GM23338 (cell line): ENCODE measurements at regions not wholly inside any gene's neighbourhood (a gene's known extent, or its start where the extent isn't known, plus 50 kb on each side); places are given as distances from the start of the nearest gene placed in this dataset.

Experiments
- ATAC-seq: fragments of 200-7000 bp; cut with Tn5 transposase; 3 replicates; pipeline ENCODE4 v1.9.1; 2020
- DNase-seq: peaks from one replicate; pipeline ENCODE4 v3.0.0-alpha.2; 2015; ENCODE audit warnings: low spot score
- H2AFZ ChIP-seq: fragments of 200-600 bp; sonication (generic); 2 replicates; pipeline ENCODE4 v1.8.0; 2016; ENCODE audit warnings: antibody characterized with exemption, mild to moderate bottlenecking, moderate library complexity
- H3F3A ChIP-seq: fragments of 200-600 bp; sonication (generic); replicated peaks from 2 replicates; pipeline ENCODE4 v1.8.0; 2017; ENCODE audit warnings: antibody characterized with exemption, mixed run types, low read depth
- H3K27ac ChIP-seq: fragments of 200-600 bp; sonication (generic); 2 replicates; pipeline ENCODE4 v1.6.1; 2016; ENCODE audit warnings: low read depth
- H3K27me3 ChIP-seq: fragments of 200-600 bp; sonication (generic); 2 replicates; pipeline ENCODE4 v1.8.0; 2016; ENCODE audit warnings: mild to moderate bottlenecking, mixed run types, moderate library complexity; ENCODE audit not compliant: insufficient read depth
- H3K36me3 ChIP-seq: fragments of 200-600 bp; sonication (generic); 2 replicates; pipeline ENCODE4 v1.8.0; 2016; ENCODE audit warnings: mild to moderate bottlenecking; ENCODE audit not compliant: insufficient read depth
- H3K4me1 ChIP-seq: fragments of 200-600 bp; sonication (generic); 2 replicates; pipeline ENCODE4 v1.8.0; 2016; ENCODE audit warnings: mild to moderate bottlenecking, moderate library complexity; ENCODE audit not compliant: insufficient read depth
- H3K4me2 ChIP-seq: fragments of 200-600 bp; sonication (generic); 2 replicates; pipeline ENCODE4 v1.7.1; 2017; ENCODE audit warnings: mixed run types
- H3K4me3 ChIP-seq: fragments of 200-600 bp; sonication (generic); 2 replicates; pipeline ENCODE4 v1.6.1; 2016; ENCODE audit warnings: mixed run types
- H3K79me2 ChIP-seq: fragments of 200-600 bp; sonication (generic); replicated peaks from 2 replicates; pipeline ENCODE4 v1.8.0; 2017; ENCODE audit warnings: mild to moderate bottlenecking; ENCODE audit not compliant: insufficient read depth
- H3K9me2 ChIP-seq: fragments of 200-600 bp; sonication (generic); 2 replicates; pipeline ENCODE4 v1.8.0; 2017; ENCODE audit not compliant: insufficient read depth
- H4K20me1 ChIP-seq: fragments of 200-600 bp; sonication (generic); replicated peaks from 2 replicates; pipeline ENCODE4 v1.8.0; 2017; ENCODE audit warnings: mild to moderate bottlenecking; ENCODE audit not compliant: insufficient read depth
- H3K27ac Mint-ChIP-seq: 2 replicates; pipeline ENCODE4 v1.8.0; 2020; ENCODE audit warnings: inconsistent platforms, mild to moderate bottlenecking, moderate library complexity, mixed read lengths
- H3K27me3 Mint-ChIP-seq: 3 replicates; pipeline ENCODE4 v1.8.0; 2022; ENCODE audit warnings: low read depth, mild to moderate bottlenecking, moderate library complexity, mixed read lengths, inconsistent platforms; ENCODE audit not compliant: insufficient read depth, poor library complexity
- H3K36me3 Mint-ChIP-seq: 3 replicates; pipeline ENCODE4 v1.8.0; 2021; ENCODE audit warnings: low read depth, mild to moderate bottlenecking, inconsistent platforms, moderate library complexity, mixed read lengths
- H3K4me1 Mint-ChIP-seq: 3 replicates; pipeline ENCODE4 v1.8.0; 2020; ENCODE audit warnings: mild to moderate bottlenecking, inconsistent platforms, mixed read lengths
- H3K4me3 Mint-ChIP-seq: 3 replicates; pipeline ENCODE4 v1.8.0; 2021; ENCODE audit warnings: moderate library complexity, mild to moderate bottlenecking, inconsistent platforms, mixed read lengths
- H3K9me3 Mint-ChIP-seq: 3 replicates; pipeline ENCODE4 v1.8.0; 2020; ENCODE audit warnings: moderate library complexity, mild to moderate bottlenecking, inconsistent platforms, mixed read lengths
- EZH2 ChIP-seq: fragments of 200-600 bp; sonication (generic); IDR thresholded peaks from one replicate; pipeline ENCODE4 v1.8.0; 2017; ENCODE audit warnings: antibody characterized with exemption, mild to moderate bottlenecking, low read depth; ENCODE audit not compliant: unreplicated experiment
- EZH2phosphoT487 ChIP-seq: fragments of 200-600 bp; sonication (generic); IDR thresholded peaks from one replicate; pipeline ENCODE4 v1.8.1; 2018; ENCODE audit warnings: antibody characterized with exemption; ENCODE audit not compliant: unreplicated experiment
- JUNB ChIP-seq: IDR thresholded peaks from one replicate; pipeline ENCODE4 v1.6.1; 2016; ENCODE audit warnings: antibody characterized with exemption; ENCODE audit not compliant: unreplicated experiment
- NANOG ChIP-seq: IDR thresholded peaks from 2 replicates; pipeline ENCODE4 v1.6.1; 2016; ENCODE audit warnings: antibody characterized with exemption, borderline replicate concordance
- POLR2AphosphoS5 ChIP-seq: IDR thresholded peaks from 2 replicates; pipeline ENCODE4 v1.6.1; 2016; ENCODE audit warnings: antibody characterized with exemption, low read depth
- STAT1 ChIP-seq: IDR thresholded peaks from one replicate; pipeline ENCODE4 v1.6.1; 2016; ENCODE audit warnings: antibody characterized with exemption; ENCODE audit not compliant: unreplicated experiment
- ZNF114 ChIP-seq: fragments of 250-450 bp; sonication (Bioruptor Pico); IDR thresholded peaks from 2 replicates; pipeline ENCODE4 v1.5.0; 2020; ENCODE audit warnings: mild to moderate bottlenecking, moderate library complexity
- ZNF331 ChIP-seq: fragments of 250-450 bp; sonication (Bioruptor Pico); IDR thresholded peaks from 2 replicates; pipeline ENCODE4 v1.5.0; 2020; ENCODE audit warnings: low read depth, mild to moderate bottlenecking, moderate library complexity
- TF ChIP-seq, protein P1 (sequence below): fragments of 250-450 bp; sonication (Bioruptor Pico); IDR thresholded peaks from 2 replicates; pipeline ENCODE4 v1.5.0; 2020; ENCODE audit warnings: mild to moderate bottlenecking, moderate library complexity
- TF ChIP-seq, protein P2 (sequence below): IDR thresholded peaks from 2 replicates; pipeline ENCODE4 v1.6.1; 2016; ENCODE audit warnings: antibody characterized with exemption
- TF ChIP-seq, protein P3 (sequence below), 2 experiments: fragments of 200-600 bp in 1 of 2; sonication (generic) in 1 of 2; conservative IDR thresholded peaks; 2 replicates each; pipeline versions ENCODE4 v1.5.1 to v1.6.1; 2016 to 2017; ENCODE audit warnings: antibody characterized with exemption in 2 of 2, low read depth in 2 of 2, mild to moderate bottlenecking in 2 of 2, moderate library complexity in 1 of 2

DNA sequence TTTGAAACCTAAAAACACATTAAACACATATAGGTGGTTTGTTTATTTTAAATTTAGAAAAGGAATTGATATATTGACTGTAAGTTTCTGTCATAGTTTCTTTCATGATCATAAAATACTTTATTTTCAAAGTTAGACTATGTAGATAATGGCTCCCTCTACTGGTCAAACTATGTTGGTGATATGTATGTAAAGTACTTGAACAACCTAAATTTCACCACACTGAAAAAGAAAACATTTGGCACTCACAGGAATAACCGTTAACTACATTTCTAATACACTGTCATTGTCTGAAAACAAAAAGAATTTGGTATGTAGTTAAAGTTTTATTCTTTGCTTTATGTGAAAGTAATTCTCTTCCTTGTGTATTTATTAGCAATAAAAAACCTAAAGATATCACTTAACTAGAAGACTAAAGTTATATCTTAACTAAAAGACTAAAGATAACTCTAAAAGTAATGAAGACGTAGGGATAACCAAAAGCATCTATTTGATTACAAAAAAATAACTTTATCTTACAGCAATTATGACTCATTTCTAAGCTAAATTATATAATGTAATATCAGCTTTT lies 427.5 kb downstream of the VGLL3 start (continued):
- TF ChIP-seq, protein P1, sequence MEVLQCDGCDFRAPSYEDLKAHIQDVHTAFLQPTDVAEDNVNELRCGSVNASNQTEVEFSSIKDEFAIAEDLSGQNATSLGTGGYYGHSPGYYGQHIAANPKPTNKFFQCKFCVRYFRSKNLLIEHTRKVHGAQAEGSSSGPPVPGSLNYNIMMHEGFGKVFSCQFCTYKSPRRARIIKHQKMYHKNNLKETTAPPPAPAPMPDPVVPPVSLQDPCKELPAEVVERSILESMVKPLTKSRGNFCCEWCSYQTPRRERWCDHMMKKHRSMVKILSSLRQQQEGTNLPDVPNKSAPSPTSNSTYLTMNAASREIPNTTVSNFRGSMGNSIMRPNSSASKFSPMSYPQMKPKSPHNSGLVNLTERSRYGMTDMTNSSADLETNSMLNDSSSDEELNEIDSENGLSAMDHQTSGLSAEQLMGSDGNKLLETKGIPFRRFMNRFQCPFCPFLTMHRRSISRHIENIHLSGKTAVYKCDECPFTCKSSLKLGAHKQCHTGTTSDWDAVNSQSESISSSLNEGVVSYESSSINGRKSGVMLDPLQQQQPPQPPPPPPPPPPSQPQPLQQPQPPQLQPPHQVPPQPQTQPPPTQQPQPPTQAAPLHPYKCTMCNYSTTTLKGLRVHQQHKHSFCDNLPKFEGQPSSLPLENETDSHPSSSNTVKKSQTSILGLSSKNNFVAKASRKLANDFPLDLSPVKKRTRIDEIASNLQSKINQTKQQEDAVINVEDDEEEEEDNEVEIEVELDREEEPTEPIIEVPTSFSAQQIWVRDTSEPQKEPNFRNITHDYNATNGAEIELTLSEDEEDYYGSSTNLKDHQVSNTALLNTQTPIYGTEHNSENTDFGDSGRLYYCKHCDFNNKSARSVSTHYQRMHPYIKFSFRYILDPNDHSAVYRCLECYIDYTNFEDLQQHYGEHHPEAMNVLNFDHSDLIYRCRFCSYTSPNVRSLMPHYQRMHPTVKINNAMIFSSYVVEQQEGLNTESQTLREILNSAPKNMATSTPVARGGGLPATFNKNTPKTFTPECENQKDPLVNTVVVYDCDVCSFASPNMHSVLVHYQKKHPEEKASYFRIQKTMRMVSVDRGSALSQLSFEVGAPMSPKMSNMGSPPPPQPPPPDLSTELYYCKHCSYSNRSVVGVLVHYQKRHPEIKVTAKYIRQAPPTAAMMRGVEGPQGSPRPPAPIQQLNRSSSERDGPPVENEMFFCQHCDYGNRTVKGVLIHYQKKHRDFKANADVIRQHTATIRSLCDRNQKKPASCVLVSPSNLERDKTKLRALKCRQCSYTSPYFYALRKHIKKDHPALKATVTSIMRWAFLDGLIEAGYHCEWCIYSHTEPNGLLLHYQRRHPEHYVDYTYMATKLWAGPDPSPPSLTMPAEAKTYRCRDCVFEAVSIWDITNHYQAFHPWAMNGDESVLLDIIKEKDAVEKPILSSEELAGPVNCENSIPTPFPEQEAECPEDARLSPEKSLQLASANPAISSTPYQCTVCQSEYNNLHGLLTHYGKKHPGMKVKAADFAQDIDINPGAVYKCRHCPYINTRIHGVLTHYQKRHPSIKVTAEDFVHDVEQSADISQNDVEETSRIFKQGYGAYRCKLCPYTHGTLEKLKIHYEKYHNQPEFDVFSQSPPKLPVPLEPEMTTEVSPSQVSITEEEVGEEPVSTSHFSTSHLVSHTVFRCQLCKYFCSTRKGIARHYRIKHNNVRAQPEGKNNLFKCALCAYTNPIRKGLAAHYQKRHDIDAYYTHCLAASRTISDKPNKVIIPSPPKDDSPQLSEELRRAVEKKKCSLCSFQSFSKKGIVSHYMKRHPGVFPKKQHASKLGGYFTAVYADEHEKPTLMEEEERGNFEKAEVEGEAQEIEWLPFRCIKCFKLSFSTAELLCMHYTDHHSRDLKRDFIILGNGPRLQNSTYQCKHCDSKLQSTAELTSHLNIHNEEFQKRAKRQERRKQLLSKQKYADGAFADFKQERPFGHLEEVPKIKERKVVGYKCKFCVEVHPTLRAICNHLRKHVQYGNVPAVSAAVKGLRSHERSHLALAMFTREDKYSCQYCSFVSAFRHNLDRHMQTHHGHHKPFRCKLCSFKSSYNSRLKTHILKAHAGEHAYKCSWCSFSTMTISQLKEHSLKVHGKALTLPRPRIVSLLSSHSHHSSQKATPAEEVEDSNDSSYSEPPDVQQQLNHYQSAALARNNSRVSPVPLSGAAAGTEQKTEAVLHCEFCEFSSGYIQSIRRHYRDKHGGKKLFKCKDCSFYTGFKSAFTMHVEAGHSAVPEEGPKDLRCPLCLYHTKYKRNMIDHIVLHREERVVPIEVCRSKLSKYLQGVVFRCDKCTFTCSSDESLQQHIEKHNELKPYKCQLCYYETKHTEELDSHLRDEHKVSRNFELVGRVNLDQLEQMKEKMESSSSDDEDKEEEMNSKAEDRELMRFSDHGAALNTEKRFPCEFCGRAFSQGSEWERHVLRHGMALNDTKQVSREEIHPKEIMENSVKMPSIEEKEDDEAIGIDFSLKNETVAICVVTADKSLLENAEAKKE (CRISPR knock-in tag): no peak

DNA sequence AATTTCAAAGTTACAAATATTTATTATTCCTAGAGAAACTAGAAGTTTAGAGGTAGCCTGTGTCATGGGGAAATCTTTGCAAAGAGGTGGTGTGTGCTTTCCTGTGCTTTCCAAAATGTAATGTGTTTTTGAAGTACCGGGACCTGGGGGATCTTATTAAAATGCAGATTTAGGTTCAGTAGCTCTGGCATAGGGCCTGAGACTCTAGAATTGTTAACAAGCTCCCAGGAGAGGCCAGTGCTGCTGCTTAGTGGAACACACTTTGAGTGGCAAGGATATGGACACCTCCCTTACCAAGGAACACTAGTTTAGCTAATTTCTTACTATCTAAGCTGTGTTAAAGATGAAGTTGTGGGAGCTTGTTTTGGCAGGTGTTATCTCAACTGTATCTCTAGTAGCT lies 428.9 kb downstream of the VGLL3 start:
- DNase-seq (peak; percentile 26), ATAC-seq (peak; percentile 87)
- H3K4me1 Mint-ChIP-seq: peaks cover 20% of the 10 kb centered on the region
- H3K27me3 ChIP-seq: no peaks in the 10 kb centered on the region
- no peaks in the 10 kb centered on the region for H3K36me3 ChIP-seq
- H3K27ac ChIP-seq: 0 out of 2 replicates have a peak overlapping the region, but pooled peaks have one; percentile 20
- H4K20me1 ChIP-seq: no peaks in the 10 kb centered on the region
- no peaks in the 10 kb centered on the region for H3K79me2 ChIP-seq
- 0 out of 3 replicates have a peak overlapping the region, but pooled peaks have one; percentile 4 for H3K4me3 Mint-ChIP-seq
- H3K4me2 ChIP-seq: peak overlapping the region; percentile 37; the same call in 1 of the 2 replicates
- no peaks in the 10 kb centered on the region; the same call in 2 of the 3 replicates for H3K9me3 Mint-ChIP-seq
- H2AFZ ChIP-seq: no peak overlapping the region
- no peaks in the 10 kb centered on the region for H3K9me2 ChIP-seq
- H3K27ac Mint-ChIP-seq: peak overlapping the region; percentile 71
- no peaks in the 10 kb centered on the region for H3K27me3 Mint-ChIP-seq
- no peaks in the 10 kb centered on the region; the same call in 2 of the 3 replicates for H3K36me3 Mint-ChIP-seq
- H3K4me1 ChIP-seq: peaks cover 10% of the 10 kb centered on the region
- H3K4me3 ChIP-seq: no peak overlapping the region
- H3F3A ChIP-seq: no peaks in the 10 kb centered on the region
- no peak for TF ChIP-seq POLR2AphosphoS5
- TF ChIP-seq STAT1: no peak
- TF ChIP-seq ZNF114 (CRISPR knock-in tag): no peak
- TF ChIP-seq, protein P2, sequence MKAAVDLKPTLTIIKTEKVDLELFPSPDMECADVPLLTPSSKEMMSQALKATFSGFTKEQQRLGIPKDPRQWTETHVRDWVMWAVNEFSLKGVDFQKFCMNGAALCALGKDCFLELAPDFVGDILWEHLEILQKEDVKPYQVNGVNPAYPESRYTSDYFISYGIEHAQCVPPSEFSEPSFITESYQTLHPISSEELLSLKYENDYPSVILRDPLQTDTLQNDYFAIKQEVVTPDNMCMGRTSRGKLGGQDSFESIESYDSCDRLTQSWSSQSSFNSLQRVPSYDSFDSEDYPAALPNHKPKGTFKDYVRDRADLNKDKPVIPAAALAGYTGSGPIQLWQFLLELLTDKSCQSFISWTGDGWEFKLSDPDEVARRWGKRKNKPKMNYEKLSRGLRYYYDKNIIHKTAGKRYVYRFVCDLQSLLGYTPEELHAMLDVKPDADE: no peak
- TF ChIP-seq ZNF331: no peak
- no peak for TF ChIP-seq EZH2
- no peak for TF ChIP-seq JUNB
- no peak for TF ChIP-seq EZH2phosphoT487
- no peak for TF ChIP-seq NANOG
- TF ChIP-seq, protein P3, sequence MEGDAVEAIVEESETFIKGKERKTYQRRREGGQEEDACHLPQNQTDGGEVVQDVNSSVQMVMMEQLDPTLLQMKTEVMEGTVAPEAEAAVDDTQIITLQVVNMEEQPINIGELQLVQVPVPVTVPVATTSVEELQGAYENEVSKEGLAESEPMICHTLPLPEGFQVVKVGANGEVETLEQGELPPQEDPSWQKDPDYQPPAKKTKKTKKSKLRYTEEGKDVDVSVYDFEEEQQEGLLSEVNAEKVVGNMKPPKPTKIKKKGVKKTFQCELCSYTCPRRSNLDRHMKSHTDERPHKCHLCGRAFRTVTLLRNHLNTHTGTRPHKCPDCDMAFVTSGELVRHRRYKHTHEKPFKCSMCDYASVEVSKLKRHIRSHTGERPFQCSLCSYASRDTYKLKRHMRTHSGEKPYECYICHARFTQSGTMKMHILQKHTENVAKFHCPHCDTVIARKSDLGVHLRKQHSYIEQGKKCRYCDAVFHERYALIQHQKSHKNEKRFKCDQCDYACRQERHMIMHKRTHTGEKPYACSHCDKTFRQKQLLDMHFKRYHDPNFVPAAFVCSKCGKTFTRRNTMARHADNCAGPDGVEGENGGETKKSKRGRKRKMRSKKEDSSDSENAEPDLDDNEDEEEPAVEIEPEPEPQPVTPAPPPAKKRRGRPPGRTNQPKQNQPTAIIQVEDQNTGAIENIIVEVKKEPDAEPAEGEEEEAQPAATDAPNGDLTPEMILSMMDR (conservative IDR thresholded peaks at IDR 0.05; ENCODE audit: low read depth in 2 of 2): no peak
